ENCODE measurements at regions not wholly inside any gene's neighbourhood (a gene's known extent, or its start where the extent isn't known, plus 50 kb on each side); places are given as distances from the start of the nearest gene placed in this dataset.

DNA sequence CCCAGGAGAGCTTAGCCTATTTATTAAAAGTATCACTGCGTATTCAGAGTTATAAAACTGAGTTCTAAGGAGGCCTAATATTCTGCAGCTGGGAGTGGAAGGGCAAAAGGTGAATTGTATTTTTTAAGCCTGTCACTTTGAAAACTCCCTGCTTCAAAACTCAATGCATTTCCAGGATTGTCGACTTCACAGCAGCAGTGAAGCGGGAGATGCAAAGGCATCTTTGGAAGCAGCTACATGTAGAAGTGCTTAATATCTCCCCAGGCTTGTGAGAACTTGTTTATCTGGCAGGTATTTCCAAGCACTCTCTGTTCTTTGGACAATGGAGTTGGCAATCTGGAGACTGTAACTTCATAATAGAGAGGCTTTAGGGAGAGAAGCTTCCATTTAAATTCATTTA lies 717.5 kb upstream of the SLIT2 start:
- CTCF ChIA-PET: no interaction called here
- SMC1A ChIA-PET (ENCODE audit: uncharacterized antibody, unreplicated experiment): no interaction called here
- POLR2A ChIA-PET: no interaction called here
- DNase-seq (ENCODE audit: low read depth, low spot score): no peak
- Histone ChIP-seq H3K27me3 (replicated peaks in 1 of 2; ENCODE audit: control insufficient read depth in 2 of 2, insufficient read depth in 2 of 2, low read length in 1 of 2) (no peaks in the 10 kb centered on the region), H3K36me3 (ENCODE audit: control insufficient read depth in 2 of 2, insufficient read depth in 2 of 2, low read length in 1 of 2) (no peaks in the 10 kb centered on the region), H3K9me3 (replicated peaks; ENCODE audit: control insufficient read depth, insufficient read depth, low read length) (no peaks in the 10 kb centered on the region), H3K4me2 (ENCODE audit: control insufficient read depth, insufficient read depth) (no peak overlapping the region), H3K4me1 (ENCODE audit: control insufficient read depth, insufficient read depth, low read length) (no peaks in the 10 kb centered on the region), H2AFZ (ENCODE audit: control insufficient read depth, low read depth, low read length) (no peak overlapping the region), H3K27ac (ENCODE audit: control insufficient read depth, insufficient read depth) (no peak overlapping the region), H3K9ac (ENCODE audit: control insufficient read depth, insufficient read depth, low read length) (no peak overlapping the region), H3K79me2 (ENCODE audit: control insufficient read depth, insufficient read depth, low read length) (no peaks in the 10 kb centered on the region), H4K20me1 (ENCODE audit: control insufficient read depth, insufficient read depth) (no peaks in the 10 kb centered on the region), H3K4me3 (no peak overlapping the region)
- in situ Hi-C loops (cut with MboI) (no loop called here), intact Hi-C loops (cut with micrococcal nuclease; ENCODE audit: unreplicated experiment) (no loop called here)
- no TSS peak for BruUV-seq (replicated peaks)
- RAD21 ChIA-PET (ENCODE audit: unreplicated experiment): no interaction called here
- ATAC-seq: no peak
- no peak for FAIRE-seq
- WGBS (ENCODE audit: insufficient coverage, insufficient replicate concordance, low lambda C conversion rate, missing lambda C conversion rate): 30% methylated on average over 3 of the region's 3 CpGs
- TF ChIP-seq CHD2 (IDR thresholded peaks at IDR 0.05; ENCODE audit: borderline replicate concordance, low read depth, low read length) (no peak), RAD51 (IDR thresholded peaks at IDR 0.05) (no peak), ESRRA (IDR thresholded peaks at IDR 0.05; ENCODE audit: low read length) (no peak), CBX5 (IDR thresholded peaks at IDR 0.05; ENCODE audit: low read depth) (no peak), FOS (IDR thresholded peaks at IDR 0.05; ENCODE audit: borderline replicate concordance, extremely low read depth, insufficient read length) (no peak), ZBTB11 (CRISPR knock-in tag; IDR thresholded peaks at IDR 0.05) (no peak), ZZZ3 (IDR thresholded peaks at IDR 0.05; ENCODE audit: control insufficient read depth, insufficient read length, low read depth) (no peak), ETV6 (conservative IDR thresholded peaks at IDR 0.05 in 1 of 2, IDR thresholded peaks at IDR 0.05 in 1 of 2; ENCODE audit: borderline replicate concordance in 1 of 2, low read depth in 1 of 2) (no peak), NFYA (IDR thresholded peaks at IDR 0.05; ENCODE audit: borderline replicate concordance, low read depth, low read length) (no peak)
- TF ChIP-seq, protein P1, sequence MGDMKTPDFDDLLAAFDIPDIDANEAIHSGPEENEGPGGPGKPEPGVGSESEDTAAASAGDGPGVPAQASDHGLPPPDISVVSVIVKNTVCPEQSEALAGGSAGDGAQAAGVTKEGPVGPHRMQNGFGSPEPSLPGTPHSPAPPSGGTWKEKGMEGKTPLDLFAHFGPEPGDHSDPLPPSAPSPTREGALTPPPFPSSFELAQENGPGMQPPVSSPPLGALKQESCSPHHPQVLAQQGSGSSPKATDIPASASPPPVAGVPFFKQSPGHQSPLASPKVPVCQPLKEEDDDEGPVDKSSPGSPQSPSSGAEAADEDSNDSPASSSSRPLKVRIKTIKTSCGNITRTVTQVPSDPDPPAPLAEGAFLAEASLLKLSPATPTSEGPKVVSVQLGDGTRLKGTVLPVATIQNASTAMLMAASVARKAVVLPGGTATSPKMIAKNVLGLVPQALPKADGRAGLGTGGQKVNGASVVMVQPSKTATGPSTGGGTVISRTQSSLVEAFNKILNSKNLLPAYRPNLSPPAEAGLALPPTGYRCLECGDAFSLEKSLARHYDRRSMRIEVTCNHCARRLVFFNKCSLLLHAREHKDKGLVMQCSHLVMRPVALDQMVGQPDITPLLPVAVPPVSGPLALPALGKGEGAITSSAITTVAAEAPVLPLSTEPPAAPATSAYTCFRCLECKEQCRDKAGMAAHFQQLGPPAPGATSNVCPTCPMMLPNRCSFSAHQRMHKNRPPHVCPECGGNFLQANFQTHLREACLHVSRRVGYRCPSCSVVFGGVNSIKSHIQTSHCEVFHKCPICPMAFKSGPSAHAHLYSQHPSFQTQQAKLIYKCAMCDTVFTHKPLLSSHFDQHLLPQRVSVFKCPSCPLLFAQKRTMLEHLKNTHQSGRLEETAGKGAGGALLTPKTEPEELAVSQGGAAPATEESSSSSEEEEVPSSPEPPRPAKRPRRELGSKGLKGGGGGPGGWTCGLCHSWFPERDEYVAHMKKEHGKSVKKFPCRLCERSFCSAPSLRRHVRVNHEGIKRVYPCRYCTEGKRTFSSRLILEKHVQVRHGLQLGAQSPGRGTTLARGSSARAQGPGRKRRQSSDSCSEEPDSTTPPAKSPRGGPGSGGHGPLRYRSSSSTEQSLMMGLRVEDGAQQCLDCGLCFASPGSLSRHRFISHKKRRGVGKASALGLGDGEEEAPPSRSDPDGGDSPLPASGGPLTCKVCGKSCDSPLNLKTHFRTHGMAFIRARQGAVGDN (IDR thresholded peaks at IDR 0.05): no peak
- TF ChIP-seq, protein P2, sequence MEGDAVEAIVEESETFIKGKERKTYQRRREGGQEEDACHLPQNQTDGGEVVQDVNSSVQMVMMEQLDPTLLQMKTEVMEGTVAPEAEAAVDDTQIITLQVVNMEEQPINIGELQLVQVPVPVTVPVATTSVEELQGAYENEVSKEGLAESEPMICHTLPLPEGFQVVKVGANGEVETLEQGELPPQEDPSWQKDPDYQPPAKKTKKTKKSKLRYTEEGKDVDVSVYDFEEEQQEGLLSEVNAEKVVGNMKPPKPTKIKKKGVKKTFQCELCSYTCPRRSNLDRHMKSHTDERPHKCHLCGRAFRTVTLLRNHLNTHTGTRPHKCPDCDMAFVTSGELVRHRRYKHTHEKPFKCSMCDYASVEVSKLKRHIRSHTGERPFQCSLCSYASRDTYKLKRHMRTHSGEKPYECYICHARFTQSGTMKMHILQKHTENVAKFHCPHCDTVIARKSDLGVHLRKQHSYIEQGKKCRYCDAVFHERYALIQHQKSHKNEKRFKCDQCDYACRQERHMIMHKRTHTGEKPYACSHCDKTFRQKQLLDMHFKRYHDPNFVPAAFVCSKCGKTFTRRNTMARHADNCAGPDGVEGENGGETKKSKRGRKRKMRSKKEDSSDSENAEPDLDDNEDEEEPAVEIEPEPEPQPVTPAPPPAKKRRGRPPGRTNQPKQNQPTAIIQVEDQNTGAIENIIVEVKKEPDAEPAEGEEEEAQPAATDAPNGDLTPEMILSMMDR (IDR thresholded peaks at IDR 0.05 in 2 of 3, conservative IDR thresholded peaks at IDR 0.05 in 1 of 3; ENCODE audit: control insufficient read depth in 2 of 3, extremely low read depth in 1 of 3, insufficient read depth in 1 of 3, low read depth in 3 of 3, low read length in 3 of 3): no peak
- TF ChIP-seq, protein P3, sequence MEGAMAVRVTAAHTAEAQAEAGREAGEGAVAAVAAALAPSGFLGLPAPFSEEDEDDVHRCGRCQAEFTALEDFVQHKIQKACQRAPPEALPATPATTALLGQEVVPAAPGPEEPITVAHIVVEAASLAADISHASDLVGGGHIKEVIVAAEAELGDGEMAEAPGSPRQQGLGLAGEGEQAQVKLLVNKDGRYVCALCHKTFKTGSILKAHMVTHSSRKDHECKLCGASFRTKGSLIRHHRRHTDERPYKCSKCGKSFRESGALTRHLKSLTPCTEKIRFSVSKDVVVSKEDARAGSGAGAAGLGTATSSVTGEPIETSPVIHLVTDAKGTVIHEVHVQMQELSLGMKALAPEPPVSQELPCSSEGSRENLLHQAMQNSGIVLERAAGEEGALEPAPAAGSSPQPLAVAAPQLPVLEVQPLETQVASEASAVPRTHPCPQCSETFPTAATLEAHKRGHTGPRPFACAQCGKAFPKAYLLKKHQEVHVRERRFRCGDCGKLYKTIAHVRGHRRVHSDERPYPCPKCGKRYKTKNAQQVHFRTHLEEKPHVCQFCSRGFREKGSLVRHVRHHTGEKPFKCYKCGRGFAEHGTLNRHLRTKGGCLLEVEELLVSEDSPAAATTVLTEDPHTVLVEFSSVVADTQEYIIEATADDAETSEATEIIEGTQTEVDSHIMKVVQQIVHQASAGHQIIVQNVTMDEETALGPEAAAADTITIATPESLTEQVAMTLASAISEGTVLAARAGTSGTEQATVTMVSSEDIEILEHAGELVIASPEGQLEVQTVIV (IDR thresholded peaks at IDR 0.05; ENCODE audit: borderline replicate concordance, partially characterized antibody): no peak

Data from GM12878 (cell line).